GM06990 (cell line): ENCODE measurements at regions not wholly inside any gene's neighbourhood (a gene's known extent, or its start where the extent isn't known, plus 50 kb on each side); places are given as distances from the start of the nearest gene placed in this dataset.
"Not testable (repeated sequence)": the region's sequence is repeated elsewhere in the genome, so short reads cannot be mapped to it uniquely, and the experiment has no call there.

Experiments
- DNase-seq: peaks from one replicate; pipeline ENCODE4 v3.0.0-alpha.2; 2011; ENCODE audit not compliant: insufficient read length; ENCODE audit errors: extremely low read depth
- H3K27me3 ChIP-seq: replicated peaks from 2 replicates; pipeline ENCODE4 v1.6.0; 2011; ENCODE audit warnings: low read length; ENCODE audit not compliant: control insufficient read depth, insufficient read depth
- H3K36me3 ChIP-seq: 2 replicates; pipeline ENCODE4 v1.5.1; 2011; ENCODE audit warnings: low read length; ENCODE audit not compliant: control insufficient read depth, insufficient read depth
- H3K4me3 ChIP-seq: replicated peaks from 2 replicates; pipeline ENCODE4 v1.5.1; 2011; ENCODE audit warnings: low read depth, mild to moderate bottlenecking, control low read depth, low read length
- TF ChIP-seq, protein P1 (sequence below): IDR thresholded peaks from 2 replicates; pipeline ENCODE4 v1.5.1; 2011; ENCODE audit warnings: low read length, control low read depth, mild to moderate bottlenecking, inconsistent platforms; ENCODE audit not compliant: insufficient read depth, poor library complexity, severe bottlenecking

DNA sequence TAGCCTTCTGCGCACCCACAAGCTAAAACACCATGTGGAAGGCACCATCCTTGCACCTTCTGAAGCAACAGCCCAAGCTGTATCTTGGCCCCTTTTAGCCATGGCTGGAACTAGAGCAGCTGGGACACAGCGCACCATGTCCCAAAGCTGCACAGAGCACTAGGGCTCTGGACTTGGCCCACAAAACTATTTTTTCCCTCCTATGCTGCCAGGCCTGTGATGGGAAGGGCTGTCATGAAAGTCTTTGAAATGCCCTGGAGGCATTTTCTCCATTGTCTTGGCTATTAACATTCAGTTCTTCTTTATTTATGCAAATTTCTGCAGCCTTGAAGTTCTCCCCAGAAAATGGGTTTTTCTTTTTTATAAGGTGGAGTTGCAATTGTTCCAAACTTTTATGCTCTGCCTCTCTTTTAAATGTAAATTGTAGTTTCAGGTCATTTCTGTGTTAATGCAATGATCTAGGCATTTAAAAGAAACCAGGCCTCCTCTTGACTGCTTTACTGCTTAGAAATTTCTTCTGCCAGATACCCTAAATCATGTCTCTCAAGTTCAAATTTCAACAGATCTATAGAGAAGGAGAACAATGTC, 996.3 kb downstream of the TAF11L14 start:
- Histone ChIP-seq H3K27me3 (no peaks in the 10 kb centered on the region), H3K4me3 (no peak overlapping the region), H3K36me3 (no peaks in the 10 kb centered on the region)
- no peak for DNase-seq
- TF ChIP-seq, protein P1, sequence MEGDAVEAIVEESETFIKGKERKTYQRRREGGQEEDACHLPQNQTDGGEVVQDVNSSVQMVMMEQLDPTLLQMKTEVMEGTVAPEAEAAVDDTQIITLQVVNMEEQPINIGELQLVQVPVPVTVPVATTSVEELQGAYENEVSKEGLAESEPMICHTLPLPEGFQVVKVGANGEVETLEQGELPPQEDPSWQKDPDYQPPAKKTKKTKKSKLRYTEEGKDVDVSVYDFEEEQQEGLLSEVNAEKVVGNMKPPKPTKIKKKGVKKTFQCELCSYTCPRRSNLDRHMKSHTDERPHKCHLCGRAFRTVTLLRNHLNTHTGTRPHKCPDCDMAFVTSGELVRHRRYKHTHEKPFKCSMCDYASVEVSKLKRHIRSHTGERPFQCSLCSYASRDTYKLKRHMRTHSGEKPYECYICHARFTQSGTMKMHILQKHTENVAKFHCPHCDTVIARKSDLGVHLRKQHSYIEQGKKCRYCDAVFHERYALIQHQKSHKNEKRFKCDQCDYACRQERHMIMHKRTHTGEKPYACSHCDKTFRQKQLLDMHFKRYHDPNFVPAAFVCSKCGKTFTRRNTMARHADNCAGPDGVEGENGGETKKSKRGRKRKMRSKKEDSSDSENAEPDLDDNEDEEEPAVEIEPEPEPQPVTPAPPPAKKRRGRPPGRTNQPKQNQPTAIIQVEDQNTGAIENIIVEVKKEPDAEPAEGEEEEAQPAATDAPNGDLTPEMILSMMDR, result no peak

DNA sequence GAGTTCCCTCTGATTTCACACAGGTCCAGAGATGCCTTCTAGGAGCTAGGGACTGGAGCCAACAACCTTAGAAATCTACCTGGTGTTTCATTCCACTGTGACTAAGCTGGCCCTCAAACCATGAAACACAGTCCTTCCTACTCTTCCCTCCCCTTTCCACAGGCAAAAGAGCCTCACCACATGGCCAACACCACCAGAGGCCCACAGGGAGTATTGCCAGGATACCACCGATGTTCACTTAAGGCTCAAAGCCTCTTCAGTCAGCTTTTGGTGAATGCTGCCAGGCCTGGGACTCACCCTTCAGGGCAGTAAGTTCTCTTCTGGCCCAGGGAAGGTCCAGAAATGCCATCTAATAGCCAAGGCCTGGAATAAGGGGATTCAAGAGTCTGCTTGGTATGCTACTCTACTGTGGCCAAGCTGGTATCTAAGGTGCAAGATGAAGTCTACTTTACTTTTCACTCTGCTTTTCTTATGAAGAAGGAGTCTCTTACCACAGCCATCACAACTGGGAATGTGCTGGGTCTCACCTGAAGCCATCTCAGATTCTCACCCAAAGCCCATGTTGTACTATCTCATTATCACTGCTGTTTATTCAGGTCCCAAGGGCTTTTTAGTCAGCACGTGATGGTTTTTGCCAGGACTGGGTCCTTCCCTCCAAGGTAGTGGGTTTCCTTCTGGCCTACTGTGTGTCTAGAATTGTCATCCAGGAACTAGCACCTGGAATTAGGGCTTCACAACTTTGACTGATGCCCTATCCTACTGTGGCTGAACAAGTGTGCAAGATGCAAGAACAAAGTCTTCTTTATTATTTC, 1018.4 kb downstream of the TAF11L14 start:
- Histone ChIP-seq H3K27me3 (no peaks in the 10 kb centered on the region), H3K36me3 (no peaks in the 10 kb centered on the region), H3K4me3 (no peak overlapping the region)
- TF ChIP-seq, protein P1, result no peak
- DNase-seq, result no peak

DNA sequence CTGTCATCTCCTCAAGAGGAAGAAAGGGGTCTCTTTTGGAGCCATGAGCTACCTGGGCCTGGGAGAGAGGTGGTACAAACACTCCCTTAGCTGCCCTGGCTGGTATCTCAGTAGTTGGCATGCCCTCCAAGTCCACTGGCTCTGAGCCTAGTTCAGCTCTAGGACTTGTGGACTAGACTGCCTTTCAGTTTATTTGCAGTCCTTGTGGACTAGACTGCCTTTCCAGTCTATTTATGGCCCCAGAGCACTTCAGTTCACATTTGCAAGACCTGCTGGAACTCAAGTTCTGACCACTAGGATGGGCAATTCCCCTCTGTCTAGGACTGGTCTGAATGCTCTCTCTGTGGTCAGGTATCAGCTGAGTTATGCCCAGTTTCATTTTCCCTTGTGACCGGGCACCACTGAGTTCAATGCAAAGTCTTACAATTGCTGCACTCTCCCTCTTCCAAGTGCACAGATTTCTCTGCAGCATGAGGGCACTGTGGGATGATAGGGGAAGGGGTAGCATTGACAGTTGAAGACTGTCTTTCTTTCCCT, 1019.0 kb downstream of the TAF11L14 start:
- no peak for DNase-seq
- TF ChIP-seq, protein P1, result no peak
- Histone ChIP-seq H3K4me3 (no peak overlapping the region), H3K27me3 (no peaks in the 10 kb centered on the region), H3K36me3 (no peaks in the 10 kb centered on the region)

DNA sequence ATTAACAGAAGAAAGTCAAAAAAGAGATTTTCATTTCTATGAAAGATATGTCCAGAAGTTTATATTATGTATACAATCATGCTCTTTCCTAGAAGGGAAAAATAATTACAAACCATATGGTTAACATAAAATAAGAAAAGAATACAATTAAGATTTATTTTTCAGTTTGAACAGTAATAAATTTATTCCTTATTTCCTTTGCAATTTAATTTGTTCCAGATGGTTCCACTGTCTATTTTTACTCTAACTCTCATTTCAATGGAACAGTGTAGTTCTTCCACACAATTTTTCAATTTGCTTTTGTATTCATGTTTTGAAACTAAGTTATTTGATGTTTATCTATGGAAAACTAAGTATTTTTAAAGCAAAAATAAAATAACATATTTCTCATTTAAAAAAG, 1026.3 kb downstream of the TAF11L14 start:
- no peak overlapping the region for H3K4me3 ChIP-seq
- TF ChIP-seq, protein P1, result no peak
- no peaks in the 10 kb centered on the region for H3K27me3 ChIP-seq
- H3K36me3 ChIP-seq, result no peaks in the 10 kb centered on the region
- no peak for DNase-seq

DNA sequence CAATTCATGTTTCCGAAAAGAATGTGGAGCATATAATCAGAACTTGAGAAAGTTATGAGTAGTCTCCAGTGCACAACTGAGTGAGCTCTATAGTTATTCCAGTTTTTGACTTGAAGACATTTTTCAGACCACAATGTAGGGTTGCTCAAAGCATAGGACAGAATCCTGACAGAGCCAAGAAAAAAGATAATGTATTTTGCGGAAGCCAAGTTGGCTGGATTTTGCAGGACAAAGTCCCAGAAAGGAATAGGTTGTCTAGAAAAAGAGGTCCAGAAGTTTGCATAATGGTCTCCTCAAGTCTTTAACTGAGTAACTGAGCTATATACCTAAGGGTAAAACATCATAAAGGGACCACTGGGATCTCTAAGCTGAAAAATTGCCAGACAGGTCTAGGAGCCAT, 1028.0 kb downstream of the TAF11L14 start:
- Histone ChIP-seq H3K27me3 (no peaks in the 10 kb centered on the region), H3K4me3 (no peak overlapping the region), H3K36me3 (no peaks in the 10 kb centered on the region)
- no peak for DNase-seq
- TF ChIP-seq, protein P1, result no peak

DNA sequence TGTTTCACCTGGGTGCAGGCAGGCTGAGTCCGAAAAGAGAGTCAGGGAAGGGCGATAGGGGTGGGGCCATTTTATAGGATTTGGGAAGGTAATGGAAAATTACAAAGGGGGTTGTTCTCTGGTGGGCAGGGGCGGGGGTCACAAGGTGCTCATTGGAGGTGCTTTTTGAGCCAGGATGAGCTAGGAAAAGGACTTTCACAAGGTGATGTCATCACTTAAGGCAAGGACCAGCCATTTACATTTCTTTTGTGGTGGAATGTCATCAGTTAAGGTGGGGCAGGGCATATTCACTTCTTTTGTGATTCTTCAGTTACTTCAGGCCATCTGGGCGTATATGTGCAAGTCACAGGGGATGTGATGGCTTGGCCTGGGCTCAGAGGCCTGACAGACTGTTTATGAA, 1040.0 kb downstream of the TAF11L14 start:
- not testable (repeated sequence) for H3K36me3 ChIP-seq, DNase-seq, H3K27me3 ChIP-seq, H3K4me3 ChIP-seq
